Stimulated activated naive CD8-positive, alpha-beta T cell treated with anti-CD3 and anti-CD28 coated beads, Interleukin-15, Interleukin-2, amounts not matched to agents 100 ng/mL and 50 ng/mL, for 24 hours (primary cell): ENCODE measurements at regions not wholly inside any gene's neighbourhood (a gene's known extent, or its start where the extent isn't known, plus 50 kb on each side); places are given as distances from the start of the nearest gene placed in this dataset.

Source experiments
- H3K27ac Mint-ChIP-seq: one replicate; pipeline ENCODE4 v1.8.0; 2021; ENCODE audit warnings: mild to moderate bottlenecking, mixed read lengths
- H3K27me3 Mint-ChIP-seq: one replicate; pipeline ENCODE4 v1.8.0; 2021; ENCODE audit warnings: mixed read lengths
- H3K36me3 Mint-ChIP-seq: one replicate; pipeline ENCODE4 v1.8.0; 2021; ENCODE audit warnings: low read depth, mixed read lengths
- H3K4me1 Mint-ChIP-seq: one replicate; pipeline ENCODE4 v1.8.0; 2021; ENCODE audit warnings: low read depth, mixed read lengths
- H3K4me3 Mint-ChIP-seq: one replicate; pipeline ENCODE4 v1.8.0; 2021; ENCODE audit warnings: mild to moderate bottlenecking, mixed read lengths
- H3K9me3 Mint-ChIP-seq: one replicate; pipeline ENCODE4 v1.8.0; 2021; ENCODE audit warnings: mixed read lengths

- H3K36me3 Mint-ChIP-seq: peaks cover 15% of the 10 kb centered on the region
- peaks cover 4% of the 10 kb centered on the region for H3K9me3 Mint-ChIP-seq
- H3K27ac Mint-ChIP-seq: peak overlapping the region; percentile 92
- no peaks in the 10 kb centered on the region for H3K27me3 Mint-ChIP-seq
- peaks cover 84% of the 10 kb centered on the region for H3K4me1 Mint-ChIP-seq
- peak overlapping the region; percentile 2 for H3K4me3 Mint-ChIP-seq
Measured at GRCh38 chr3:72485641-72486040, 362.6 kb downstream of the SHQ1 start.

DNA sequence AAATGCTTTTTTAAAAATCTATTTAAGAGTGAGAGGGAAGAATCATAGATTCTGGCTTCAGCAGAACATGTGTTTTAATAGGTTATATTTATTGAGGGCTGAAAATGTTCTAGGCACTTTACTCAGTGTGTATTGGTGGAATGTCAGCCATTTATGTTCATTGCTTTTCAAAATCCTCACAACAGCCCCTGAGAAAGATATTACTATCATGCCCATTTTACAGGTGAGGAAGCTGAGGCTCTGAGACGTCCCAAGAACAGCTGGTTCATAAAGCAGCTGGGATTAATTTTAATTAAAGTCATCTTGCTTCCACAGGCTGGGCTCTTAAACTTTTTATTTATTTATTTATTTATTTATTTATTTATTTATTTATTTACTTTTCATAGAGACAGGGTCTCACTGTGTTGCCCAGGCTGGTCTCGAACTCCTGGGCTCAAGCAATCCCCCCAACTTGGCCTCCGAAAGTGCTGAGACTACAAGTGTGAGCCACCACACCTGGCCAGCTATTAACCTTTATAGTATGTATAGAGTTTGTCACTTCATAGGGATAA lies 364.6 kb downstream of the SHQ1 start:
- Mint-ChIP-seq H3K27ac (peak overlapping the region; percentile 92), H3K4me3 (no peak overlapping the region), H3K4me1 (peaks cover 83% of the 10 kb centered on the region), H3K9me3 (peaks cover 4% of the 10 kb centered on the region), H3K36me3 (peaks cover 15% of the 10 kb centered on the region), H3K27me3 (no peaks in the 10 kb centered on the region)

DNA sequence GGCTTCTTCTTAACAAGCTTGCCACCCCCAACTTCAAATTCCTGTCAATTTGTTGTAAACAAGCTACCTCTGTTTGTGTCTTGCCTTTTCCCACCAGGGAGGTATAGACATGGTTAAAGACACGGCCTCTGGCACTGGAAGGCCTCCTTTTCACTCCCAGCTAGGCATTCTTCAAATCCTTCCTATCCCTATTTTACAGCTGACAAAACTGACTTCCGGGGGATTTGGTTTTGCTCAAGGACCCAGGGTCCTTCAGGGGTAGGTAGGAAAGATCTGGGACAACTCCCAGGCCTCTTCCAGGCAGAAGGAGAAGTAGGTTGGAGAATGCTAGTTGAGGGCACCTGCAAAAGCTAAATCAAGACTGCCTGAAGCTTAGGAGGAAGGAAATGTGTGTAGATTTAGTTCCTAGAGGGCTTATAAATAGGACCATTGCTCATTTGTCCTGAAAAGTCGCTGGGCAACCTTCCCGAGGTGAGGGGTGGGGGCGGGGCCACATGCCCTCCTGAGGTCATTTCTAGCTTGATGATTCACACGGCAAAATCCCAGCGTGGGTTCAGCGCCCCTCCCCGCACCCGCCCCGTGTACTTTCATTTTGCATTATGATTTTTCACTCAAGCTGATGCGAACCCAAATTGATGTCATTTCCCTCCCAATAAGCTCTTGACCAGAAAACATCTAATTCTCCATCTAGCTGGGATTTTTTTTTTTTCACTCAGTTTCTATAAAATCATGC lies 365.5 kb downstream of the SHQ1 start:
- no peaks in the 10 kb centered on the region for H3K27me3 Mint-ChIP-seq
- H3K27ac Mint-ChIP-seq: peak overlapping the region; percentile 77
- H3K36me3 Mint-ChIP-seq: peaks cover 15% of the 10 kb centered on the region
- peak overlapping the region; percentile 56 for H3K4me3 Mint-ChIP-seq
- peaks cover 74% of the 10 kb centered on the region for H3K4me1 Mint-ChIP-seq
- peaks cover 4% of the 10 kb centered on the region for H3K9me3 Mint-ChIP-seq

DNA sequence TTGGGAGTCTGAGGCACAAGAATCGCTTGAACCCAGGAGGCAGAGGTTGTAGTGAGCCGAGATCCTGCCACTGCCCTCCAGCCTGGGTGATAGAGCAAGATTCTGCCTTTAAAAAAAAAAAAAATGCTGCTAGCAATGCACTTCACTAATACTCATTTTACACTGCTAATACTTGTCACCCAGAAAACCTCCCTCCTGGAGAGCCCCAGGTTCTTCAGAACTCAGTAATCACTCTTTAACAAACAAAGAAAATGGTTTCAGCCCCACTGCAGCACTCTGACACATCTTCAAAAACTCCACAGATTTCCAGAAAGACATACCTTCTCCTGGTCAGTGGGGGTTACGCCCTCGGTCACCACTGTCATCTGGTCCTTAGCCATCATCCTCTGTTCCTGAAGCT lies 366.7 kb downstream of the SHQ1 start:
- Mint-ChIP-seq H3K4me1 (peaks cover 71% of the 10 kb centered on the region), H3K4me3 (no peak overlapping the region), H3K27ac (peak overlapping the region; percentile 50), H3K9me3 (peaks cover 4% of the 10 kb centered on the region), H3K27me3 (no peaks in the 10 kb centered on the region), H3K36me3 (peaks cover 15% of the 10 kb centered on the region)

- Mint-ChIP-seq H3K27ac (peak overlapping the region; percentile 17), H3K4me3 (no peak overlapping the region), H3K36me3 (peaks cover 8% of the 10 kb centered on the region)
Measured at GRCh38 chr3:72480366-72480765, 367.9 kb downstream of the SHQ1 start.

DNA sequence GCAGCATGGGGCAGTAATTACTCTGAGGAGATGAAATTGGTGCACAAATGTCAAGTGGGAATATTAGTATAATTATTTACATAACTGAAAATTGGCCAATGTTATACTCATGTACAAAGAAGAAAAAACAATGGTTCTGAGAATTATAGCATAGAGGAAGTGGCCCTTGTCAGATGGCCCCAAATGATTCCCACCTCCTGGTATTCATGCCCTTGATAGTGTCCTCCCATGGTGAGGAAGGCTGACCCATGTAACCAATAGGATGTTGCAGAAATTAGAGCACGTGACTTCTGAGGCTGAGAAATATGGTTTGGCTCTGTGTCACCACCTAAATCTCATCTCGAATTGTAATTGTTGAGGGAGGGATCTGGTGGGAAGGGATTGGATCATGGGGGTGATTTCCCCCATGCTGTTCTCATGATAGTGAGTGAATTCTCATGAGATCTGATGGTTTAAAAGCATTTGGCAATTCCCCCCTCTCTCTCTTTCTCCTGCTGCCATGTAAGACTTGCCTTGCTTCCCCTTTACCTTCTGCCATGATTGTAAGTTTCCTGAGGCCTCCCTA lies 368.5 kb downstream of the SHQ1 start:
- H3K4me1 Mint-ChIP-seq: peaks cover 65% of the 10 kb centered on the region
- H3K27ac Mint-ChIP-seq: no peak overlapping the region
- no peak overlapping the region for H3K4me3 Mint-ChIP-seq
- no peaks in the 10 kb centered on the region for H3K27me3 Mint-ChIP-seq
- H3K36me3 Mint-ChIP-seq: peaks cover 4% of the 10 kb centered on the region
- H3K9me3 Mint-ChIP-seq: no peaks in the 10 kb centered on the region

More at GRCh38 chr3:72480366-72480765, 367.9 kb downstream of the SHQ1 start:
- H3K9me3 Mint-ChIP-seq: peaks cover 2% of the 10 kb centered on the region
- H3K27me3 Mint-ChIP-seq: no peaks in the 10 kb centered on the region
- H3K4me1 Mint-ChIP-seq: peaks cover 66% of the 10 kb centered on the region

GRCh38 chr3:72476139-72476483 lies 372.1 kb downstream of the SHQ1 start:
- Mint-ChIP-seq H3K27ac (no peak overlapping the region), H3K4me1 (peaks cover 41% of the 10 kb centered on the region), H3K27me3 (peaks cover 4% of the 10 kb centered on the region), H3K36me3 (no peaks in the 10 kb centered on the region), H3K9me3 (peaks cover 4% of the 10 kb centered on the region), H3K4me3 (no peak overlapping the region)

- Mint-ChIP-seq H3K4me3 (no peak overlapping the region), H3K4me1 (peaks cover 35% of the 10 kb centered on the region), H3K36me3 (no peaks in the 10 kb centered on the region), H3K27me3 (peaks cover 4% of the 10 kb centered on the region), H3K9me3 (peaks cover 4% of the 10 kb centered on the region), H3K27ac (no peak overlapping the region)
Measured at GRCh38 chr3:72475258-72476138, 372.7 kb downstream of the SHQ1 start.

- peaks cover 4% of the 10 kb centered on the region for H3K27me3 Mint-ChIP-seq
- H3K36me3 Mint-ChIP-seq: no peaks in the 10 kb centered on the region
- H3K9me3 Mint-ChIP-seq: peaks cover 4% of the 10 kb centered on the region
- no peak overlapping the region for H3K27ac Mint-ChIP-seq
- H3K4me3 Mint-ChIP-seq: no peak overlapping the region
- peaks cover 31% of the 10 kb centered on the region for H3K4me1 Mint-ChIP-seq
Measured at GRCh38 chr3:72474775-72475174, 373.5 kb downstream of the SHQ1 start.

- peaks cover 31% of the 10 kb centered on the region for H3K4me1 Mint-ChIP-seq
- no peak overlapping the region for H3K27ac Mint-ChIP-seq
- H3K4me3 Mint-ChIP-seq: no peak overlapping the region
- H3K27me3 Mint-ChIP-seq: peaks cover 4% of the 10 kb centered on the region
- H3K36me3 Mint-ChIP-seq: no peaks in the 10 kb centered on the region
- peaks cover 4% of the 10 kb centered on the region for H3K9me3 Mint-ChIP-seq
Measured at GRCh38 chr3:72473156-72473555, 375.1 kb downstream of the SHQ1 start.

DNA sequence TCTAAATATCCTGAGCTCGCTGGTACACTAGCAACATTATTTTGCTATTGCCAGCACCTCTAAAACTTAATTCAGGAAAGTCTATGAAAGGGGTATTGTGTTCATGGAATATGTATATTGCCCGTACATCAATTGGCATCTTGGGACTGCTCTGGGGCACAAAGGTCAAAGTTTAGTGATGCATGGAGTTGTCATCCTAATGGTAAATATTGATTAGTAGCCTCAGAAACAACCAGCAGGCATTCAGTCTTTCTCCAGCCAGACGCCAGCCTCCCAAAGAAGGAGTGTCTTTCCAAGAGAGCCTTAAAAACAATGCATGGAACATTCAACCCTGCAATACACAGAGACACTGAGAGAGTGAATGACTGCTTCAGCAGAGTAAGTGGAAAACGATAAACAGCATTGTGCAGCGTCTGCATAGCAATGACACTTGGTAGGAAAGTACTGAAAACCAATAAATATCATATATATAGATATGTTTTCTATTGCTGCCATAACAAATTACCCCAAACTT lies 377.3 kb downstream of the SHQ1 start:
- Mint-ChIP-seq H3K36me3 (no peaks in the 10 kb centered on the region), H3K9me3 (peaks cover 4% of the 10 kb centered on the region), H3K4me1 (peaks cover 20% of the 10 kb centered on the region), H3K27me3 (peaks cover 14% of the 10 kb centered on the region), H3K27ac (no peak overlapping the region), H3K4me3 (no peak overlapping the region)

- Mint-ChIP-seq H3K27me3 (peaks cover 19% of the 10 kb centered on the region), H3K27ac (no peak overlapping the region), H3K4me3 (no peak overlapping the region), H3K36me3 (no peaks in the 10 kb centered on the region), H3K4me1 (no peaks in the 10 kb centered on the region), H3K9me3 (no peaks in the 10 kb centered on the region)
Measured at GRCh38 chr3:72465853-72466252, 382.4 kb downstream of the SHQ1 start.

- Mint-ChIP-seq H3K27me3 (peaks cover 27% of the 10 kb centered on the region), H3K4me3 (no peak overlapping the region), H3K4me1 (no peaks in the 10 kb centered on the region), H3K27ac (no peak overlapping the region), H3K36me3 (no peaks in the 10 kb centered on the region), H3K9me3 (no peaks in the 10 kb centered on the region)
Measured at GRCh38 chr3:72463083-72463482, 385.2 kb downstream of the SHQ1 start.

- H3K4me1 Mint-ChIP-seq: no peaks in the 10 kb centered on the region
- no peaks in the 10 kb centered on the region for H3K9me3 Mint-ChIP-seq
- H3K36me3 Mint-ChIP-seq: no peaks in the 10 kb centered on the region
- no peak overlapping the region for H3K27ac Mint-ChIP-seq
- H3K27me3 Mint-ChIP-seq: peaks cover 27% of the 10 kb centered on the region
- no peak overlapping the region for H3K4me3 Mint-ChIP-seq
Measured at GRCh38 chr3:72462595-72463011, 385.6 kb downstream of the SHQ1 start.

DNA sequence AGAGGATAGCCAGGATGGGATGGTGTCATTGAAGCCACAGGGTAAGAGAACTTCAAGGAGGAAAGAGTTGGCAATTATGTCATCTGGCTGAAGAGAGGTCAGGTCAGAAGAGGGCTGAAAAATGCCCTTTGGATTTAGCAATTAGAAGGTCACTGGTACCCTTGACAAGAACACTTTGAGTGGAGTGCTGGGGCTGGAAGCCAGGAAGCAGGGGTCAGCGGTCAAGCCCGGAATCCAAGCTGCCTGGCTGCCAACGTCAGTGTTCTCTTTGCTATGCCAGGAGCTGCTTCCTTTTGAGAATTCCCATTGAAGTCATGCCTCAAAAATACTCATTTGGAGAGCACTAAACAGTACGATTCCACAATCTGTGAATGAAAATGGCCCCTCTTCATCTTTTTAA lies 386.5 kb downstream of the SHQ1 start:
- H3K27me3 Mint-ChIP-seq: peaks cover 20% of the 10 kb centered on the region
- H3K9me3 Mint-ChIP-seq: no peaks in the 10 kb centered on the region
- H3K36me3 Mint-ChIP-seq: no peaks in the 10 kb centered on the region
- no peak overlapping the region for H3K27ac Mint-ChIP-seq
- H3K4me1 Mint-ChIP-seq: no peaks in the 10 kb centered on the region
- H3K4me3 Mint-ChIP-seq: no peak overlapping the region
